Panc1 (cell line): ENCODE measurements at regions not wholly inside any gene's neighbourhood (a gene's known extent, or its start where the extent isn't known, plus 50 kb on each side); places are given as distances from the start of the nearest gene placed in this dataset.

Experiments used
- ATAC-seq: fragments of 200-7000 bp; cut with Tn5 transposase; 2 replicates; pipeline ENCODE4 v1.9.1; 2020; ENCODE audit warnings: mild to moderate bottlenecking, moderate library complexity
- BruUV-seq: library from RNA; stranded (reverse); fragments of 400-500 nt; replicated peaks from 2 replicates; lab custom pipeline; 2021; lab: Mats Ljungman, UMichigan
- CTCF ChIA-PET: fragments of 300-600 bp; sonication (Branson Sonifier 250); formaldehyde crosslinking; loops from one replicate; lab custom pipeline; 2022; ENCODE audit warnings: antibody characterized with exemption; lab: Charles Lee
- POLR2A ChIA-PET: fragments of 300-600 bp; sonication (Branson Sonifier 250); formaldehyde crosslinking; loops from one replicate; lab custom pipeline; 2022; ENCODE audit warnings: antibody characterized with exemption; lab: Charles Lee
- DNase-seq: peaks from one replicate; pipeline ENCODE4 v3.0.0-alpha.2; 2010; ENCODE audit warnings: low read depth, low spot score
- H3K27ac ChIP-seq: 2 replicates; pipeline ENCODE4 v1.5.1; 2011; ENCODE audit warnings: mild to moderate bottlenecking, low read length, inconsistent platforms
- H3K27me3 ChIP-seq: fragments of 200-500 bp; sonication (Bioruptor generic); 2 replicates; pipeline ENCODE4 v1.6.0; 2014; ENCODE audit warnings: low read length, inconsistent platforms; ENCODE audit not compliant: control insufficient read depth, insufficient read depth
- H3K36me3 ChIP-seq: fragments of 200-500 bp; sonication (Bioruptor generic); 2 replicates; pipeline ENCODE4 v1.5.1; 2014; ENCODE audit warnings: inconsistent platforms, mild to moderate bottlenecking, low read length, moderate library complexity; ENCODE audit not compliant: control insufficient read depth, insufficient read depth
- H3K4me1 ChIP-seq: 2 replicates; pipeline ENCODE4 v1.5.1; 2011; ENCODE audit warnings: inconsistent platforms, mild to moderate bottlenecking, low read length, moderate library complexity; ENCODE audit not compliant: control insufficient read depth, insufficient read depth
- H3K4me3 ChIP-seq, 2 experiments: 2 replicates each; pipeline ENCODE4 v1.5.1; 2011 to 2012; ENCODE audit warnings: low read depth in 2 of 2, low read length in 2 of 2, mild to moderate bottlenecking in 2 of 2, inconsistent platforms in 1 of 2, moderate library complexity in 1 of 2
- H3K9me3 ChIP-seq: fragments of 200-500 bp; sonication (Bioruptor generic); 2 replicates; pipeline ENCODE4 v1.5.1; 2014; ENCODE audit warnings: low read depth, mild to moderate bottlenecking, inconsistent platforms, low read length, moderate library complexity; ENCODE audit not compliant: control insufficient read depth, insufficient read depth
- CTCF ChIP-seq: fragments of 450-650 bp; IDR thresholded peaks from 2 replicates; pipeline ENCODE4 v1.5.1; 2017; ENCODE audit warnings: mild to moderate bottlenecking
- POLR2AphosphoS5 ChIP-seq: IDR thresholded peaks from 2 replicates; pipeline ENCODE4 v1.6.1; 2012; ENCODE audit warnings: mild to moderate bottlenecking, low read depth, low read length, moderate library complexity
- REST ChIP-seq, 2 experiments: IDR thresholded peaks; 2 replicates each; pipeline ENCODE4 v1.6.1; 2011 to 2012; ENCODE audit warnings: low read depth in 2 of 2, control low read depth in 1 of 2, low read length in 1 of 2, mild to moderate bottlenecking in 1 of 2, moderate library complexity in 1 of 2; ENCODE audit not compliant: insufficient read depth in 1 of 2
- SIN3A ChIP-seq: IDR thresholded peaks from 2 replicates; pipeline ENCODE4 v1.6.1; 2012; ENCODE audit warnings: low read depth, mild to moderate bottlenecking, low read length, moderate library complexity, borderline replicate concordance; ENCODE audit not compliant: insufficient read depth
- TCF7L2 ChIP-seq: IDR thresholded peaks from 2 replicates; pipeline ENCODE4 v1.6.1; 2011; ENCODE audit warnings: mild to moderate bottlenecking, low read depth, low read length, inconsistent platforms
- in situ Hi-C: cut with HindIII; loops from 2 replicates; pipeline ENCODE4 v1.10.0; 2016; ENCODE audit warnings: low sequenced_read_pairs, low pct_unique_long_range_greater_than_20kb
- intact Hi-C: fragments of 100-400 bp; cut with micrococcal nuclease; formaldehyde crosslinking; loops from one replicate; pipeline ENCODE4 v1.10.0; 2022; ENCODE audit not compliant: unreplicated experiment

GRCh38 chr1:184279911-184280458, 106.8 kb upstream of the C1orf21 start:
- Histone ChIP-seq H3K27ac (no peak overlapping the region), H3K4me3 (no peak overlapping the region), H3K4me1 (no peaks in the 10 kb centered on the region), H3K36me3 (no peaks in the 10 kb centered on the region), H3K27me3 (no peaks in the 10 kb centered on the region), H3K9me3 (no peaks in the 10 kb centered on the region)
- TF ChIP-seq TCF7L2 (no peak), CTCF (no peak), SIN3A (no peak), REST (IDR thresholded peaks at IDR 0.05; ENCODE audit: insufficient read depth in 1 of 2, low read depth in 2 of 2, low read length in 1 of 2) (no peak), POLR2AphosphoS5 (no peak)
- in situ Hi-C loops (no loop called here), intact Hi-C loops (no loop called here)
- ATAC-seq (no peak), DNase-seq (no peak)
- no TSS peak for BruUV-seq
- ChIA-PET POLR2A (no interaction called here), CTCF (no interaction called here)

GRCh38 chr1:184283999-184284398, 102.8 kb upstream of the C1orf21 start:
- POLR2A ChIA-PET = no interaction called here

More at GRCh38 chr1:184283999-184284398, 102.8 kb upstream of the C1orf21 start:
- no peak overlapping the region for H3K4me3 ChIP-seq
- CTCF ChIA-PET = no interaction called here
- H3K36me3 ChIP-seq = no peaks in the 10 kb centered on the region
- no TSS peak for BruUV-seq
- DNase-seq = no peak
- H3K27ac ChIP-seq = no peak overlapping the region
- H3K9me3 ChIP-seq = no peaks in the 10 kb centered on the region
- in situ Hi-C loops = no loop called here
- no peaks in the 10 kb centered on the region for H3K4me1 ChIP-seq
- H3K27me3 ChIP-seq = no peaks in the 10 kb centered on the region
- ATAC-seq = no peak
- intact Hi-C loops = no loop called here
- TF ChIP-seq TCF7L2 = no peak
- no peak for TF ChIP-seq REST (IDR thresholded peaks at IDR 0.05; ENCODE audit: insufficient read depth in 1 of 2, low read depth in 2 of 2, low read length in 1 of 2)
- no peak for TF ChIP-seq CTCF
- no peak for TF ChIP-seq POLR2AphosphoS5
- TF ChIP-seq SIN3A = no peak
